Panc1 (cell line): ENCODE measurements at regions not wholly inside any gene's neighbourhood (a gene's known extent, or its start where the extent isn't known, plus 50 kb on each side); places are given as distances from the start of the nearest gene placed in this dataset.

Experiments
- POLR2AphosphoS5 ChIP-seq: IDR thresholded peaks from 2 replicates; pipeline ENCODE4 v1.6.1; 2012; ENCODE audit warnings: mild to moderate bottlenecking, low read depth, low read length, moderate library complexity
- REST ChIP-seq, 2 experiments: IDR thresholded peaks; 2 replicates each; pipeline ENCODE4 v1.6.1; 2011 to 2012; ENCODE audit warnings: low read depth in 2 of 2, control low read depth in 1 of 2, low read length in 1 of 2, mild to moderate bottlenecking in 1 of 2, moderate library complexity in 1 of 2; ENCODE audit not compliant: insufficient read depth in 1 of 2
- SIN3A ChIP-seq: IDR thresholded peaks from 2 replicates; pipeline ENCODE4 v1.6.1; 2012; ENCODE audit warnings: low read depth, mild to moderate bottlenecking, low read length, moderate library complexity, borderline replicate concordance; ENCODE audit not compliant: insufficient read depth
- TF ChIP-seq, protein P1 (sequence below): fragments of 450-650 bp; IDR thresholded peaks from 2 replicates; pipeline ENCODE4 v1.5.1; 2017; ENCODE audit warnings: mild to moderate bottlenecking

DNA sequence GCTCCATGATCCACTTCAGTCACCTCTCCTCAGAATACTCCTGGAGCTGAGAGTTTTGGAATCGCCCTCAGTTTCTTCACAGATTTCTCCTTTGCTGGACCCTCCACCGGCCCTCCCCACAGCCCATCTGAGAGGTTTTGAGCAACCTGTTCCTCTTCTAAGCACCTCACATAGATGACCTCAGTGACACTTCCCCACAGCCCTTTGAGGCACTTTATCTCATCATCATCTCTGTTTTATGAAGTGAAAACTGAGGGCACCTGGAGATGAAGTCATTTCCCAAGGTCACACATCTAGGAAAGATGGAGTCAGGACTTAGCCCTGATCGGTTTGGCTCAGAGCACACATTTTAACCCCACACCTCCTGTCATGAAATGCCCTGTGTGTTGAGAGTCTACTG lies 76.8 kb upstream of the ZNF281 start:
- TF ChIP-seq, protein P1, sequence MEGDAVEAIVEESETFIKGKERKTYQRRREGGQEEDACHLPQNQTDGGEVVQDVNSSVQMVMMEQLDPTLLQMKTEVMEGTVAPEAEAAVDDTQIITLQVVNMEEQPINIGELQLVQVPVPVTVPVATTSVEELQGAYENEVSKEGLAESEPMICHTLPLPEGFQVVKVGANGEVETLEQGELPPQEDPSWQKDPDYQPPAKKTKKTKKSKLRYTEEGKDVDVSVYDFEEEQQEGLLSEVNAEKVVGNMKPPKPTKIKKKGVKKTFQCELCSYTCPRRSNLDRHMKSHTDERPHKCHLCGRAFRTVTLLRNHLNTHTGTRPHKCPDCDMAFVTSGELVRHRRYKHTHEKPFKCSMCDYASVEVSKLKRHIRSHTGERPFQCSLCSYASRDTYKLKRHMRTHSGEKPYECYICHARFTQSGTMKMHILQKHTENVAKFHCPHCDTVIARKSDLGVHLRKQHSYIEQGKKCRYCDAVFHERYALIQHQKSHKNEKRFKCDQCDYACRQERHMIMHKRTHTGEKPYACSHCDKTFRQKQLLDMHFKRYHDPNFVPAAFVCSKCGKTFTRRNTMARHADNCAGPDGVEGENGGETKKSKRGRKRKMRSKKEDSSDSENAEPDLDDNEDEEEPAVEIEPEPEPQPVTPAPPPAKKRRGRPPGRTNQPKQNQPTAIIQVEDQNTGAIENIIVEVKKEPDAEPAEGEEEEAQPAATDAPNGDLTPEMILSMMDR = no peak
- no peak for TF ChIP-seq POLR2AphosphoS5
- TF ChIP-seq REST (IDR thresholded peaks at IDR 0.05; ENCODE audit: insufficient read depth in 1 of 2, low read depth in 2 of 2, low read length in 1 of 2) = no peak
- no peak for TF ChIP-seq SIN3A
